ENCODE measurements at regions not wholly inside any gene's neighbourhood (a gene's known extent, or its start where the extent isn't known, plus 50 kb on each side); places are given as distances from the start of the nearest gene placed in this dataset.
"Not testable (repeated sequence)": the region's sequence is repeated elsewhere in the genome, so short reads cannot be mapped to it uniquely, and the experiment has no call there.

DNA sequence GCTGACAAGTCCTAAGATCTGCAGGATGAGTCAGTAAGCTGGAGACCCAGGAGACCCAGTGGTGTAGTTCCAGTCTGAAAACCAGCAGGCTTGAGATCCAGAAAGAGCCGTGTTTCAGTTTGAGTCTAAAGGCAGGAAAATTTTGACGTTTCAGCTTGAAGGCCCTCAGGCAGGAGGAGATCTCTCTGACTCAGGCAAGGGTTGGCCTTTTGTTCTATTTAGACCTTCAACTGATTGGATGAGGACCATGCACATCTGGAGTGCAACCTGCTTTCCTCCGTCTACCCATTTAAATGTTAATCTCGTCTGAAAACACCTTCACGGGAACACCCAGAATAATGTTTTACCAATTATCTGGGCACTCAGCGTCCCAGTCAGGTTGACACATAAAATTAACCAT is 69.5 kb downstream of the NPIPA7 start:
- DNase-seq, result not testable (repeated sequence)

GRCh38 chr16:16449712-16450237 is 70.8 kb downstream of the NPIPA7 start:
- not testable (repeated sequence) for DNase-seq

DNA sequence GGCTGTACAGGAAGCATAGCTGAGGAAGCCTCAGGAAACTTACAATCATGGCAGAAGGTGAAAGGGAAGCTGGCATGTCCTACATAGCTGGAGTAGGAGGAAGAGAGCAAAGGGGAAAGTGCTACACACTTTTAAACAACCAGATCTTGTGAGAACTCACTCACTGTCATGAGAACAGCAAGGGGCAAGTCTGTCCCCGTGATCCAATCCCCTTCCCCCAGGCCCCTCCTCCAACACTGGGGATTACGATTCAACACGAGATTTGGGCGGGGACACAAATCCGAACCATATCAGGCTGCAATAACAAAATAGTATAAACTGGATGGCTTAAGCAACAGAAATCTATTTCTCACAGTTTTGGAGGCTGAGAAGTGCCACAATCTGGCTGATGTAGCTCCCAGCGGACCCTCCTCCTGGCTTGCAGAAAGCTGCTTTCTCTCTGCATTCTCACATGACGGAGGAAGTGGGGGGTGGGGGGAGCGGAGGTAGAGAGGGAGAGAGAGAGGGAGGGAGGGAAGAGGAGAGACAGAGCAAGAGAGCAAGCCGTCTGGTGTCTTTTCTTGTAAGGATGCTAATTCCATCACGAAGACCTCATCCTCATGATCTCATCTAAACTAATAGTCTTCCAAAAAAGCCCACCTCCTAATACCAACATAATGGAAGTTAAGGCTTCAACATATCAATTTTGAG is 72.9 kb downstream of the NPIPA7 start:
- DNase-seq, result not testable (repeated sequence)

GRCh38 chr16:16458579-16458978 is 79.6 kb downstream of the NPIPA7 start:
- not testable (repeated sequence) for DNase-seq

DNA sequence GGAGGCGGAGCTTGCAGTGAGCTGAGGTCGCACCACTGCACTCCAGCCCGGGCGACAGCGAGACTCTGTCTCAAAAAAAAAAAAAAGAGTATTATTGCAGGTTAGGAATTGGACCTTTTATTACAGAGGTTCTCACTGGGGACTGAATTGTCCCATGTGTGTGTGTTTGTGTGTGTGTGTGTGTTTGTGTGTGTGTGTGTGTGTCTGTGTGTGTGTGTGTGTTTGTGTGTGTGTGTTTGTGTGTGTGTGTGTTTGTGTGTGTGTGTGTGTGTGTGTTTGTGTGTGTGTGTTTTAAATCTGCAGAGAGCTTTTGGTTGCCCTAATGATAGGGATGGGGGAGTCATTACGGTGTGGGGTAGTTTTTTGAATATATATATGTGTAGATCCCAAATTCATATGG is 84.9 kb downstream of the NPIPA7 start:
- DNase-seq, result not testable (repeated sequence)

DNA sequence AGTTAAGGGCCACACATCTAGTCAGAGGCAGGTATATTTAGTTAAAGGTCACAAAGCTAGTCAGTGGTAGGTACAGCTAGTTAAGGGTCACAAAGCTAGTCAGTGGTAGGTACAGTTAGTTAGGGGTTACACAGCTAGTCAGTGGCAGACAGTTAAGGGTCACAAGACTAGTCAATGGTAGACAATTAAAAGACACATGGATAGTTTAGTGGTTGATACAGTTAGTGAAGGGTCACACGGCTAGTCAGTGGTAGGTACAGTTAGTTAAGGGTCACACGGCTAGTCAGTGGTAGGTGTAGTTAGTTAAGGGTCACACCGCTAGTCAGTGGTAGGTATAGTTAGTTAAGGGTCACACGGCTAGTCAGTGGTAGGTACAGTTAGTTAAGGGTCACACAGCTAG is 110.0 kb downstream of the NPIPA7 start:
- not testable (repeated sequence) for DNase-seq

- DNase-seq, result not testable (repeated sequence)
Observed at GRCh38 chr16:16489466-16489865, 110.5 kb downstream of the NPIPA7 start.

DNA sequence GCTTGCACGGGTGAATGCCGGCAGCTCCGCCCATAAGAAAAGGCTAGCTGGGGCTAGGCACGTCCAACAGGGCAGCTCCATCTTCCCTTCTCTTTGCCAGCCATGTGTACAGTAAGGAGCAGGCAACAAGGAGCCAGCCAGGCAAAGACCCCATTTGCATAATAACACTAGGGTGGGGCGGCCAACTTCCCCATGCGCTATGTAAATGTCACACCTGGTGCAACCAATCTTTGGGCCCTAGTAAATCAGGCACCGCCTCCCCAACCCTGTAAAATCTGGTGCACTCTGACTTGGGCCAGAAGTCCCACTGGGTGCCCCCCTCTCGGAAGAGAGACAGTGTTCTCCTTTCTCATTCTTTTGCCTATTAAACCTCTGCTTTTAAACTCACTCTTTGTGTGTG is 115.2 kb downstream of the NPIPA7 start:
- not testable (repeated sequence) for DNase-seq

GRCh38 chr16:16494998-16495397 is 116.1 kb downstream of the NPIPA7 start:
- DNase-seq, result not testable (repeated sequence)

DNA sequence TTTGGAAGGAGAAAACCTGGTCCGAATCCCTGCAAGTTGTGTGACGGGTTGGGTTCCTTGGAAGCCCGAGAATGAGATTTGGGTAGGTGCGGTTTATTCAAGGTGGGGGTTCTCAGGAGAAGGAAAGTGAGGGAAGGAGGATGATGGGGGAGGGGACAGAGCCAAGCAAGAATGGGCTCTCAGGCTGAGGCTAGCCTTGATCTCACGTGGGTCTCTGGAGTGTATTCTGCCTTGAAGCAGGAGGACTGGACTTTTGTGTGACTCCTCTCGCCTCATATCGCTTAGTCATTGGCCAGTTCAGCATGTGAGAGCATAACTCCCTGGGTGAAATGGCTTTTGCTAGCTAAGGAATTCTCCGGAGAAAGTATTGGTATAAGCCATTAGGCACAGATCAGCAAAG is 120.9 kb downstream of the NPIPA7 start:
- not testable (repeated sequence) for DNase-seq

- not testable (repeated sequence) for DNase-seq
Observed at GRCh38 chr16:16507041-16507440, 128.1 kb downstream of the NPIPA7 start.

- DNase-seq, result not testable (repeated sequence)
Observed at GRCh38 chr16:16508344-16508743, 129.4 kb downstream of the NPIPA7 start.

- DNase-seq, result not testable (repeated sequence)
Observed at GRCh38 chr16:16519395-16519794, 140.5 kb downstream of the NPIPA7 start.

DNA sequence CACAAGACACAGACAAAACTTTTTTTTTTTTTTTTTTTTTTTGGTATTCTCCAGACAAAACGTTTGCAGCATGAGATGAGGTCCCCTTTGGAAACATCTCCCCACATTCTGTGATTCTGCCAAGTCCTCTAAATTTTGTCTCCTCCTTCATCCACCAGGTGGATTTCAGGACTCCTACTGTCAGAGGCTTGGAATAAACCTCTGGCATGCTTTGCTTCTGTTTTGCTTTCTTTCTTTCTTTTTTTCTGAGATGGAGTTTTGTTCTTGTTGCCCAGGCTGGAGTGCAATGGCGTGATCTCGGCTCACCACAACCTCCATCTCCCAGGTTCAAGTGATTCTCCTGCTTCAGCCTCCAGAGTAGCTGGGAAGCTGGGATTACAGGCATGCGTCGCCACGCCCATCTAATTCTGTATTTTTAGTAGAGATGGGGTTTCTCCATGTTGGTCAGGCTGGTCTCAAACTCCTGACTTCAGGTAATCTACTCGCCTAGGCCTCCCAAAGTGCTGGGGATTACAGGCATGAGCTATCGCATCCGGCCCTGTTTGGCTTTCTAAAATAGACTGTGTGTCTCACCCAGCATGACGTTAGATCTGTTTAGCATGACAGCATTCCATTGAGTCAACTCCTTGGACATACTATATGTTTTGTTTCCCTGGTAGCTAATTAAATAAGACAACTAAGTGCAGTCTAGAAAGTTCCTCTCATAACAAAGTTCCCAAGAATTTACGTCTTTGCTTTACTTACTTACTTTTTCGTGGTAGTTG is 142.5 kb downstream of the NPIPA7 start:
- DNase-seq, result not testable (repeated sequence)

DNA sequence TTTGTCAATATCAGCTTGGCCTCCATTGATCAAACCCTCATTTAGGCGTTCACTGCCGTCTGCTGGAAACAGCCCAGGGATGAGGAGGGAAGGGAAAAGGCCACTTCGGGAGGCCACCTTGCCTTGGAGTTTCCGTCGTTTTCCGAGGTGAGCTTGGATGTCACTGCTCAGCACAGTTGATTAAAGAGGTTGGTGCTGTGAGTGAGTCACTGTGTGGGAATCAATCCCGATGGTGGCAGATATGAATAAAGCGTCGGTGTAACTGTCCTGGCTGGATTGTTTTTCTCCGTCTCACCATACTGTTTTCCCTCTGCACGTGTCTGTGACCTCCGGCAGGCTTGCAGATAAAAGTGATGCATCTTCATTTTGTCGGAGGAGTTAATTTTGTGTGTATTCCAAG is 148.1 kb downstream of the NPIPA7 start:
- DNase-seq, result not testable (repeated sequence)

DNA sequence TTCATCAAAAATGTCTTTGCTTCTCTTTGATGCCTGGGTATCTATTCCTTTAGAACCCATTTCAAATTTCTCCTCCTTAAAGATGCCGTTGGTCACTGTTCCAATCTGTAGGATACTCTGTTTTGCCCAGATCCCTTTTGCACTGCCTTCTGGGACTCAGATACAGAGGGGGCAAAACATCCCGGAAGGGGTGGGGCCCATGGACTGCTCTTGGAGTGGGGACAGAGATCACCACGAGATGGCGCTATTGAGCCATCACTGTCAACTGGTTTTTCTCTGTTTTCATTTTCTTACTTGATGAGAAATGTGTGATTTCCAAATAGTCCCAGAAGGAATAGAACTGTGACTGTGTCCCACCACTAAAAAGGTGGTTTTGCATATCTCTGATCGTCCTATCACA is 151.8 kb downstream of the NPIPA7 start:
- DNase-seq, result not testable (repeated sequence)

- not testable (repeated sequence) for DNase-seq
Observed at GRCh38 chr16:16535565-16535964, 156.6 kb downstream of the NPIPA7 start.

DNA sequence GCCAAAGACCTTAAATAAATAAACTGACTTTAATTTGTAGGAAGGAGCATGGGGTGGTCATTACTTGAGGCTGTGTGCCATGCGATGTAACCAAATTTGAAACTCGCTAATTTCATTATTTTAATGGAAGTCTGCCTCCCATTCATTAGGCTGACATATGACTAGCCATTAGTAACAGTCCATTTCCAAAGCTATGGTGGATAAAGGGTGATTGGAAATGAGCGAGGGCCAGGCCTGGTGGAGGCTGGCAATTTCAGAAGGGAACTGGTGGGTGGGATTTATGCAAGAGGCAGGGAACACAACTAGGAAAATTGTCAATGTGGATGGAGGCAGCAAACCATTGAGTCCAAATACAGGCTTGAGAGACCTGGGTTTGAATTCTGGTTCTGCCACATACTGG is 157.2 kb downstream of the NPIPA7 start:
- DNase-seq, result not testable (repeated sequence)

DNA sequence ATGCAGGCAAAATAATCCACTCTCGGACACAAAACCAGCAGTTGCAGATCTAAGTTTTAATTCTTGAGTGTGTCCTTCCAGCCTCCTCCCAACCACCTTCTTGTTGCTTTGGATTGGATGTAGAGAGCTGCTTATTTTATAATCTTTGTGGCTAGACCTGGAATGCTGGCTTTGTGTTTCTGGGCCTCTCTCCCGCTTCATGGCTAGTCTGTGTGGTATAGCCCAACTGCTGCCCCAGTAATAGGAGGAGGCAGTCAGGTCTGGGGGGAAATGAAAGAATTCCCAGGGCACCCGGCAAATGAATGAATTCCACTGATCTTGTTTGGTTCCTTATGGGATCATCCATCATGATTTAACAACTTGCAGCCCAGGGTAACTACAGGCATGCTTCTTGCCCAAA is 170.8 kb downstream of the NPIPA7 start:
- not testable (repeated sequence) for DNase-seq

DNA sequence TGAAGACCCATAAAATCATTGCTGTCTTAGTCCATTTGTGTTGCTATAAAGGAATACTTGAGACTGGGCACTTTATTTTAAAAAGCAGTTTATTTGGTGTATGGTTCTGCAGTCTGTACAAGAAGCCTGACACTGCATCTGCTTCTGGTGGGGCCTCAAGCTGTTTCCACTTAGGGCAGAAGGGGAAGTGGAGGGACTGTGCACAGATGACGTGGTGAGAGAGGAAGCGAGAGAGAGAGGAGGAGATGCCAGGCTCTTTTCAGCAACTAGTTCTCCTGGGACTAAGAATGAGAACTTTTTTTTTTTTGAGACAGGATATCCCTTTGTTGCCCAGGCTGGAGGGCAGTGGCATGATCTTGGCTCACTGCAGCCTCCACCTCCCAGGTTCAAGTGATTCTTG is 171.9 kb downstream of the NPIPA7 start:
- not testable (repeated sequence) for DNase-seq

DNA sequence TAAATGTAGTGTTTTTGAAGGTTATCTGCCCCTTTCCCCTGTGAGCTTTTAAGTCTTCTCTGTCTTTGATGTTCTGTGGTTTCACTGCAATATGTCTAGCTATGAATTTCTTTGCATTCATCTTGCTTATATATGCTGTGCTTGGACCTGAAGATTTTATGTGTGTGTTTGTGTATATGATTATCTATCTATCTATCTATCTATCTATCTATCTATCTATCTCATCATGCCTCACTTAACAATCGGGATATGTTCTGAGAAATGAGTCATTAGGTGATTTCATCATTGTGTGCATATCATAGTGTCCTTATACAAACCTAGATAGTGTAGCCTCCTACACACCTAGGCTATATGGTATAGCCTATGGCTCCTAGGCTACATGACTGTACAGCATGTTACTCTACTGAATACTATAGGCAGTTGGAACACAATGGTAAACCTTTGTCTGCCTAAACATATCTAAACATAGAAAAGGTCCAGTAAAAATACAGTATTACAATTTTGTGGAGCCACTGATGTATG is 173.9 kb downstream of the NPIPA7 start:
- DNase-seq, result not testable (repeated sequence)

- DNase-seq, result not testable (repeated sequence)
Observed at GRCh38 chr16:16559179-16559740, 180.3 kb downstream of the NPIPA7 start.

GRCh38 chr16:16561532-16561931 is 182.6 kb downstream of the NPIPA7 start:
- not testable (repeated sequence) for DNase-seq
